Smooth muscle cell (in vitro differentiated cells): ENCODE measurements at regions not wholly inside any gene's neighbourhood (a gene's known extent, or its start where the extent isn't known, plus 50 kb on each side); places are given as distances from the start of the nearest gene placed in this dataset.

Experiments
- DNase-seq: peaks from one replicate; lab custom pipeline; 2025; ENCODE audit not compliant: unreplicated experiment; lab: John Stamatoyannopoulos, UW
- H2AFZ ChIP-seq: fragments of 200-600 bp; sonication (generic); 2 replicates; pipeline ENCODE4 v1.6.0; 2016; ENCODE audit warnings: antibody characterized with exemption, low read depth, mild to moderate bottlenecking
- H3F3A ChIP-seq: fragments of 200-600 bp; sonication (generic); 2 replicates; pipeline ENCODE4 v1.6.0; 2017; ENCODE audit warnings: antibody characterized with exemption, low read depth
- H3K27ac ChIP-seq: fragments of 200-600 bp; sonication (generic); 2 replicates; pipeline ENCODE4 v1.5.1; 2016; ENCODE audit warnings: low read depth, mild to moderate bottlenecking
- H3K27me3 ChIP-seq: fragments of 200-600 bp; sonication (generic); 2 replicates; pipeline ENCODE4 v1.6.1; 2016; ENCODE audit warnings: low read depth, mild to moderate bottlenecking
- H3K36me3 ChIP-seq: fragments of 200-600 bp; sonication (generic); 2 replicates; pipeline ENCODE4 v1.5.1; 2016; ENCODE audit warnings: low read depth
- H3K4me1 ChIP-seq: fragments of 200-600 bp; sonication (generic); 2 replicates; pipeline ENCODE4 v1.5.1; 2016; ENCODE audit warnings: low read depth
- H3K4me2 ChIP-seq: fragments of 200-600 bp; sonication (generic); 2 replicates; pipeline ENCODE4 v1.6.0; 2016; ENCODE audit warnings: mild to moderate bottlenecking
- H3K4me3 ChIP-seq: fragments of 200-600 bp; sonication (generic); 2 replicates; pipeline ENCODE4 v1.5.1; 2016; ENCODE audit warnings: mild to moderate bottlenecking
- H3K79me2 ChIP-seq: fragments of 200-600 bp; sonication (generic); 2 replicates; pipeline ENCODE4 v1.6.0; 2016; ENCODE audit warnings: low read depth, mild to moderate bottlenecking
- H3K9ac ChIP-seq: fragments of 200-600 bp; sonication (generic); 2 replicates; pipeline ENCODE4 v1.6.0; 2016; ENCODE audit warnings: low read depth
- H3K9me3 ChIP-seq: fragments of 200-600 bp; sonication (generic); replicated peaks from 2 replicates; pipeline ENCODE4 v1.5.1; 2016; ENCODE audit warnings: low read depth
- H4K20me1 ChIP-seq: fragments of 200-600 bp; sonication (generic); 2 replicates; pipeline ENCODE4 v1.6.0; 2016; ENCODE audit warnings: low read depth
- CTCF ChIP-seq: fragments of 200-600 bp; sonication (generic); IDR thresholded peaks from 2 replicates; pipeline ENCODE4 v1.5.1; 2017; ENCODE audit warnings: borderline replicate concordance, mild to moderate bottlenecking, antibody characterized with exemption; ENCODE audit not compliant: insufficient read depth, poor library complexity, severe bottlenecking
- WGBS: methylation state at CpG from one replicate; pipeline ENCODE4 v1.1.7; 2016; ENCODE audit warnings: low lambda C conversion rate; 5-methylcytosine and 5-hydroxymethylcytosine counted together

- Histone ChIP-seq H3K27me3 (peaks cover 23% of the 10 kb centered on the region), H3K9ac (no peak overlapping the region), H3K4me1 (no peaks in the 10 kb centered on the region), H4K20me1 (no peaks in the 10 kb centered on the region), H3F3A (no peaks in the 10 kb centered on the region), H3K27ac (no peak overlapping the region), H3K9me3 (no peaks in the 10 kb centered on the region), H3K36me3 (no peaks in the 10 kb centered on the region), H3K4me3 (no peak overlapping the region), H2AFZ (no peak overlapping the region), H3K4me2 (no peak overlapping the region), H3K79me2 (no peaks in the 10 kb centered on the region)
- no peak for TF ChIP-seq CTCF
- DNase-seq: no peak
Measured at GRCh38 chr18:5717256-5717655, 173.5 kb upstream of the EPB41L3 start.

- TF ChIP-seq CTCF: no peak
- H3K27ac ChIP-seq: no peak overlapping the region
- H3K4me2 ChIP-seq: no peak overlapping the region
- DNase-seq: no peak
- no peaks in the 10 kb centered on the region for H3F3A ChIP-seq
- no peaks in the 10 kb centered on the region for H4K20me1 ChIP-seq
- no peaks in the 10 kb centered on the region for H3K9me3 ChIP-seq
- H3K79me2 ChIP-seq: no peaks in the 10 kb centered on the region
- 92% methylated on average over 2 of the region's 2 CpGs for WGBS
- no peak overlapping the region for H2AFZ ChIP-seq
- H3K4me1 ChIP-seq: no peaks in the 10 kb centered on the region
- no peaks in the 10 kb centered on the region for H3K36me3 ChIP-seq
- H3K9ac ChIP-seq: no peak overlapping the region
- H3K27me3 ChIP-seq: peaks cover 16% of the 10 kb centered on the region
- H3K4me3 ChIP-seq: no peak overlapping the region
Measured at GRCh38 chr18:5710676-5711075, 166.9 kb upstream of the EPB41L3 start.

- no peak for TF ChIP-seq CTCF
- no peak overlapping the region for H3K4me3 ChIP-seq
- no peaks in the 10 kb centered on the region for H3K36me3 ChIP-seq
- H3K4me1 ChIP-seq: no peaks in the 10 kb centered on the region
- H3K9me3 ChIP-seq: no peaks in the 10 kb centered on the region
- no peak overlapping the region for H3K9ac ChIP-seq
- peaks cover 16% of the 10 kb centered on the region for H3K27me3 ChIP-seq
- H3K27ac ChIP-seq: no peak overlapping the region
- H4K20me1 ChIP-seq: no peaks in the 10 kb centered on the region
- 82% methylated on average over 4 of the region's 4 CpGs for WGBS
- no peaks in the 10 kb centered on the region for H3F3A ChIP-seq
- no peak for DNase-seq
- H3K4me2 ChIP-seq: no peak overlapping the region
- H2AFZ ChIP-seq: no peak overlapping the region
- H3K79me2 ChIP-seq: no peaks in the 10 kb centered on the region
Measured at GRCh38 chr18:5710235-5710634, 166.4 kb upstream of the EPB41L3 start.

GRCh38 chr18:5709476-5710095 is 165.8 kb upstream of the EPB41L3 start:
- no peak for TF ChIP-seq CTCF
- 92% methylated on average over 8 of the region's 8 CpGs for WGBS

More at GRCh38 chr18:5709476-5710095, 165.8 kb upstream of the EPB41L3 start:
- no peaks in the 10 kb centered on the region for H3K79me2 ChIP-seq
- no peaks in the 10 kb centered on the region for H3K4me1 ChIP-seq
- H3K9me3 ChIP-seq: no peaks in the 10 kb centered on the region
- H3F3A ChIP-seq: no peaks in the 10 kb centered on the region
- H4K20me1 ChIP-seq: no peaks in the 10 kb centered on the region
- peaks cover 15% of the 10 kb centered on the region for H3K27me3 ChIP-seq
- H3K4me2 ChIP-seq: no peak overlapping the region
- H3K36me3 ChIP-seq: no peaks in the 10 kb centered on the region
- H3K9ac ChIP-seq: no peak overlapping the region
- H2AFZ ChIP-seq: no peak overlapping the region
- no peak for DNase-seq
- no peak overlapping the region for H3K27ac ChIP-seq
- H3K4me3 ChIP-seq: no peak overlapping the region
